Transverse colon (tissue), 4 donors: ENCODE measurements at regions not wholly inside any gene's neighbourhood (a gene's known extent, or its start where the extent isn't known, plus 50 kb on each side); places are given as distances from the start of the nearest gene placed in this dataset.

Source experiments
- DNase-seq: peaks from one replicate; pipeline ENCODE4 v3.0.0-alpha.2; 2019
- H3K27ac ChIP-seq, 4 donors: fragments of 200-600 bp; sonication (generic); 2 replicates each; pipeline ENCODE4 v1.5.1; 2016 to 2018; ENCODE audit warnings: inconsistent platforms in 4 of 4
- H3K27me3 ChIP-seq: fragments of 200-600 bp; sonication (generic); 2 replicates; pipeline ENCODE4 v1.5.1; 2017; ENCODE audit warnings: inconsistent platforms
- H3K36me3 ChIP-seq, 4 donors: fragments of 200-600 bp; sonication (generic); 2 replicates each; pipeline ENCODE4 v1.5.1; 2017 to 2019; ENCODE audit warnings: inconsistent platforms in 4 of 4
- H3K4me1 ChIP-seq, 4 donors: fragments of 200-600 bp; sonication (generic); 2 replicates each; pipeline ENCODE4 v1.5.1; 2017 to 2020; ENCODE audit warnings: inconsistent platforms in 4 of 4
- H3K4me3 ChIP-seq, 4 donors: fragments of 200-600 bp; sonication (generic); 1 replicate in 1 of 4; 2 replicates in 3 of 4; pipeline versions ENCODE4 v1.5.1 to v1.6.1; 2017 to 2019; ENCODE audit warnings: inconsistent platforms in 4 of 4
- H3K9me3 ChIP-seq, 2 donors: fragments of 200-600 bp; sonication (generic); 2 replicates each; pipeline ENCODE4 v1.5.1; 2017 to 2019; ENCODE audit warnings: inconsistent platforms in 2 of 2
- EP300 ChIP-seq: sonication (generic); formaldehyde crosslinking; IDR thresholded peaks from one replicate; pipeline ENCODE4 v1.6.1; 2017; ENCODE audit warnings: antibody characterized with exemption, low read depth
- POLR2A ChIP-seq: fragments of 450-650 bp; IDR thresholded peaks from one replicate; pipeline ENCODE4 v1.6.1; 2016; ENCODE audit warnings: antibody characterized with exemption, mild to moderate bottlenecking, moderate library complexity
- POLR2AphosphoS5 ChIP-seq, 3 donors: sonication (generic); formaldehyde crosslinking; IDR thresholded peaks; one replicate each; pipeline ENCODE4 v1.6.1; 2016; ENCODE audit warnings: antibody characterized with exemption in 3 of 3
- WGBS, 2 donors: methylation state at CpG; one replicate each; pipeline ENCODE4 v1.1.5; 2018; ENCODE audit warnings: low coverage in 1 of 2; 5-methylcytosine and 5-hydroxymethylcytosine counted together
- in situ Hi-C, 4 donors: fragments of 200-750 bp; cut with MboI; loops; one replicate each; pipeline versions ENCODE4 v1.15.0 to v1.15.1; 2017; ENCODE audit warnings: low sequenced_read_pairs in 3 of 4, low pct_ligation_motif_present in 1 of 4, low pct_unique_long_range_greater_than_20kb in 1 of 4
- intact Hi-C: fragments of 100-400 bp; cut with DNase I; formaldehyde crosslinking; loops from one replicate; pipeline ENCODE4 v1.15.1; 2023; ENCODE audit warnings: low total_unique reads
- TF ChIP-seq, protein P1 (sequence below), 5 experiments: fragments of 200-600 bp in 3 of 5; fragments of 450-650 bp in 2 of 5; sonication (generic) in 3 of 5; IDR thresholded peaks; 1 replicate in 2 of 5; 2 replicates in 3 of 5; pipeline ENCODE4 v1.5.1; 2016 to 2017; ENCODE audit warnings: antibody characterized with exemption in 5 of 5, inconsistent platforms in 3 of 5, mild to moderate bottlenecking in 2 of 5, moderate library complexity in 1 of 5

DNA sequence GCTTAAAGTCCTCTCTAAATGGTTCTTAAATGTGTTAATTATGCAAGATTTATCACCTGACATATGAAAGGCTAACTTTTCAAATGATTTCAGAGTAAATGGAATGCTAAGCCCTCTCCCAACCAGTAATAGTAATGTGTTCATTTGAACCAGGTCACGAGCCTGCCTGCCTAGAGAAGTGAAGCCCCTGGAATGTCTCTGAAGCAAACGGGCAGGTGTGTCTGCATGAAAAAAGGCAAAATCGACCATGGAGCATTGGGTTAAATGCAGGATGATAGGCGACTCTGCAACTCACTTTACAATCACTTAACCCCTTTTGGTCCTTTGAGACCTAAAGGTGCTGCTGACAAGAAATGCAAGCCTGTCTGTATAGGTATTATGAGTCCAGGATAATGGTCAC lies 798.4 kb upstream of the ACVR2A start:
- no peak for DNase-seq
- Histone ChIP-seq H3K36me3 (no peaks in the 10 kb centered on the region), H3K27me3 (peaks cover 3% of the 10 kb centered on the region), H3K27ac (no peak overlapping the region), H3K4me1 (peaks cover 0 to 5% (median under 1%) of the 10 kb centered on the region in 4 donors), H3K4me3 (no peak overlapping the region), H3K9me3 (no peaks in the 10 kb centered on the region)
- intact Hi-C loops (no loop called here), in situ Hi-C loops (loop anchor here in 1 of 4 donors (10.0 kb wide), 1 partner anchor 868 kb away; no protein-coding TSS in a partner anchor)
- 74 to 90% methylated on average over 2 to 4 of the region's 4 CpGs for WGBS, 2 donors
- no peak for TF ChIP-seq POLR2A
- TF ChIP-seq POLR2AphosphoS5 (IDR thresholded peaks at IDR 0.05): no peak
- TF ChIP-seq, protein P1, sequence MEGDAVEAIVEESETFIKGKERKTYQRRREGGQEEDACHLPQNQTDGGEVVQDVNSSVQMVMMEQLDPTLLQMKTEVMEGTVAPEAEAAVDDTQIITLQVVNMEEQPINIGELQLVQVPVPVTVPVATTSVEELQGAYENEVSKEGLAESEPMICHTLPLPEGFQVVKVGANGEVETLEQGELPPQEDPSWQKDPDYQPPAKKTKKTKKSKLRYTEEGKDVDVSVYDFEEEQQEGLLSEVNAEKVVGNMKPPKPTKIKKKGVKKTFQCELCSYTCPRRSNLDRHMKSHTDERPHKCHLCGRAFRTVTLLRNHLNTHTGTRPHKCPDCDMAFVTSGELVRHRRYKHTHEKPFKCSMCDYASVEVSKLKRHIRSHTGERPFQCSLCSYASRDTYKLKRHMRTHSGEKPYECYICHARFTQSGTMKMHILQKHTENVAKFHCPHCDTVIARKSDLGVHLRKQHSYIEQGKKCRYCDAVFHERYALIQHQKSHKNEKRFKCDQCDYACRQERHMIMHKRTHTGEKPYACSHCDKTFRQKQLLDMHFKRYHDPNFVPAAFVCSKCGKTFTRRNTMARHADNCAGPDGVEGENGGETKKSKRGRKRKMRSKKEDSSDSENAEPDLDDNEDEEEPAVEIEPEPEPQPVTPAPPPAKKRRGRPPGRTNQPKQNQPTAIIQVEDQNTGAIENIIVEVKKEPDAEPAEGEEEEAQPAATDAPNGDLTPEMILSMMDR (IDR thresholded peaks at IDR 0.05): no peak
- no peak for TF ChIP-seq EP300

GRCh38 chr2:147045113-147045512 lies 799.7 kb upstream of the ACVR2A start:
- H3K4me1 ChIP-seq: peaks cover 0 to 9% (median 3%) of the 10 kb centered on the region in 4 donors
- no peak overlapping the region for H3K4me3 ChIP-seq
- in situ Hi-C loops (loop anchor here in 1 of 4 donors (10.0 kb wide), 1 partner anchor 870 kb away; no protein-coding TSS in a partner anchor), intact Hi-C loops (no loop called here)
- H3K9me3 ChIP-seq: no peaks in the 10 kb centered on the region
- peak; percentile 60 for DNase-seq
- TF ChIP-seq POLR2AphosphoS5 (IDR thresholded peaks at IDR 0.05) (no peak), EP300 (no peak), POLR2A (no peak)
- TF ChIP-seq, protein P1 (IDR thresholded peaks at IDR 0.05): peak; percentile 53 to 67 (median 54)
- no peaks in the 10 kb centered on the region for H3K36me3 ChIP-seq
- 21 to 40% methylated on average over 2 of the region's 2 CpGs for WGBS, 2 donors
- H3K27me3 ChIP-seq: peaks cover 3% of the 10 kb centered on the region
- H3K27ac ChIP-seq: no peak overlapping the region

GRCh38 chr2:147041121-147041494 lies 803.7 kb upstream of the ACVR2A start:
- Histone ChIP-seq H3K36me3 (no peaks in the 10 kb centered on the region), H3K27ac (peak overlapping the region in 3 of 4 donors; percentile 17 to 56 (median 49)), H3K4me3 (no peak overlapping the region), H3K4me1 (peaks cover 0 to 11% (median 4%) of the 10 kb centered on the region in 4 donors), H3K9me3 (no peaks in the 10 kb centered on the region), H3K27me3 (no peaks in the 10 kb centered on the region)
- TF ChIP-seq, protein P1 (IDR thresholded peaks at IDR 0.05): no peak
- no peak for TF ChIP-seq POLR2A
- TF ChIP-seq EP300: no peak
- no peak for TF ChIP-seq POLR2AphosphoS5 (IDR thresholded peaks at IDR 0.05)
- intact Hi-C loops: no loop called here
- in situ Hi-C loops: loop anchor here in 1 of 4 donors (10.0 kb wide), 1 partner anchor 874 kb away; no protein-coding TSS in a partner anchor
- 50 to 61% methylated on average over 1 of the region's 1 CpG for WGBS, 2 donors
- DNase-seq: no peak

DNA sequence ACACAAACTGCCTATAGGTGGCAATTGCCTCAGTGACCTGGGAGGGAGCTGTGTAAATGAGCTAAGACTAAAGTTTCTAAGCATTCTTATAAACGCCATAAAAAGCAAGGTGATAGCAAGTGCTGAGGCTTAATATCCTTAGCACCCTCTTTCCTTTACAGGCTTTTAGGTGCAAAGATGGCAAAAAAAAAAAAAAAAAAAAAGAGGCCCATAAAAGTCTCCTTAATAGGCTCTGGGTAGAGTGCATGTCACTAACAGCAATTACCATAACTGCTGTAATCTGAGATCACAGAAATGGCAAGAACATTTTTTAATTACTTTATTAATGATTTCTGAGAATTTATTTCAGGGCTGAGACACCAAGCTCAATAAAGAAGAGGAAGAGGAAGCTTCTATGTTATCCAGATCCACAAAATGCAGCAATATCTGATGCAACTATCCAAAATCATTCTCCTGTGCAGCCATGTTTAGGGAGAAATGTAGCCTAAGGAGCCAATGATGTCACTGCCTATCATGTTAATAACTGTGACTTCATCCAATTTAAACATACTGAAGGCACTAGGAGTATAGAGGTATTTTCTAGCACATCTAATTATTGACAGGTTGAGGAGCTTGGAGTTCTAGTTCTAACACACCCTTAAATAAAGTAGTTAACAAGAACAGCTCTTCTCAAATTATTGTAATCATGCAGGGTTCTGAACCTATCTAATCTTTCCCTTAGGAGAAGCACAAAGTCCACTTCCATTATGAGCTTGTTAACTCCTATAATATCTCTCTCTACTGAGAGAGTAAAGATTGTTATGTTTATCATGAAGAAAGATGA lies 804.3 kb upstream of the ACVR2A start:
- no peaks in the 10 kb centered on the region for H3K9me3 ChIP-seq
- WGBS, 2 donors: 43% methylated on average over 1 of the region's 1 CpG
- H3K27ac ChIP-seq: peak overlapping the region in 3 of 4 donors; percentile 17 to 56 (median 49)
- in situ Hi-C loops: loop anchor here in 1 of 4 donors (10.0 kb wide), 1 partner anchor 874 kb away; no protein-coding TSS in a partner anchor
- no peak overlapping the region for H3K4me3 ChIP-seq
- no peaks in the 10 kb centered on the region for H3K27me3 ChIP-seq
- no peak for DNase-seq
- TF ChIP-seq, protein P1 (IDR thresholded peaks at IDR 0.05): peak in 1 of 5 experiments; percentile 20
- TF ChIP-seq EP300: no peak
- no peaks in the 10 kb centered on the region for H3K36me3 ChIP-seq
- intact Hi-C loops: no loop called here
- H3K4me1 ChIP-seq: peaks cover 0 to 11% (median 4%) of the 10 kb centered on the region in 4 donors
